ENCODE measurements at regions not wholly inside any gene's neighbourhood (a gene's known extent, or its start where the extent isn't known, plus 50 kb on each side); places are given as distances from the start of the nearest gene placed in this dataset.
A peak's percentile ranks its signal among the peaks of the same experiment; 100 is the strongest.

DNA sequence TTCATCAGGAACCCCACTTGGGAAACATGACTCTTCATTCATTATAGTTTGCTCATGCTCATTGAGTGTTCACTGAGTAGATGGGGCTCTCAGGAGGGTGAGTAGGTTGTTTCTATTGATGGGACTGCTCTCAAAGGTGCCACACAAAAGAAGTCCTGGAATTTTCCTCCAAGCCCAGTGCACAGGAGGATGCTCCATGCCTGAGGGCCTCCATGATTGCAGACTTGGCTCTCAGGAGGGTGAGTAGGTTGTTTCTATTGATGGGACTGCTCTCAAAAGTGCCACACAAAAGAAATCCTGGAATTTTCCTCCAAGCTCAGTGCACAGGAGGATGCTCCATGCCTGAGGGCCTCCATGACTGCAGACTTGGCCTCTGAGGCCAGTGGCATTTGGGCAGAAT, 108.5 kb downstream of the ZNF674 start:
- DNase-seq (ENCODE audit: low read depth in 1 of 2, low spot score in 1 of 2) = no peak
- TF ChIP-seq, protein P1, sequence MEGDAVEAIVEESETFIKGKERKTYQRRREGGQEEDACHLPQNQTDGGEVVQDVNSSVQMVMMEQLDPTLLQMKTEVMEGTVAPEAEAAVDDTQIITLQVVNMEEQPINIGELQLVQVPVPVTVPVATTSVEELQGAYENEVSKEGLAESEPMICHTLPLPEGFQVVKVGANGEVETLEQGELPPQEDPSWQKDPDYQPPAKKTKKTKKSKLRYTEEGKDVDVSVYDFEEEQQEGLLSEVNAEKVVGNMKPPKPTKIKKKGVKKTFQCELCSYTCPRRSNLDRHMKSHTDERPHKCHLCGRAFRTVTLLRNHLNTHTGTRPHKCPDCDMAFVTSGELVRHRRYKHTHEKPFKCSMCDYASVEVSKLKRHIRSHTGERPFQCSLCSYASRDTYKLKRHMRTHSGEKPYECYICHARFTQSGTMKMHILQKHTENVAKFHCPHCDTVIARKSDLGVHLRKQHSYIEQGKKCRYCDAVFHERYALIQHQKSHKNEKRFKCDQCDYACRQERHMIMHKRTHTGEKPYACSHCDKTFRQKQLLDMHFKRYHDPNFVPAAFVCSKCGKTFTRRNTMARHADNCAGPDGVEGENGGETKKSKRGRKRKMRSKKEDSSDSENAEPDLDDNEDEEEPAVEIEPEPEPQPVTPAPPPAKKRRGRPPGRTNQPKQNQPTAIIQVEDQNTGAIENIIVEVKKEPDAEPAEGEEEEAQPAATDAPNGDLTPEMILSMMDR (IDR thresholded peaks at IDR 0.05; ENCODE audit: insufficient read depth, low read length) = no peak
- TF ChIP-seq GABPA (IDR thresholded peaks at IDR 0.05; ENCODE audit: low read depth) (no peak), POLR2AphosphoS5 (IDR thresholded peaks at IDR 0.05; ENCODE audit: low read depth) (no peak), SPI1 (IDR thresholded peaks at IDR 0.05; ENCODE audit: borderline replicate concordance, low read depth) (no peak)
- TF ChIP-seq, protein P2, sequence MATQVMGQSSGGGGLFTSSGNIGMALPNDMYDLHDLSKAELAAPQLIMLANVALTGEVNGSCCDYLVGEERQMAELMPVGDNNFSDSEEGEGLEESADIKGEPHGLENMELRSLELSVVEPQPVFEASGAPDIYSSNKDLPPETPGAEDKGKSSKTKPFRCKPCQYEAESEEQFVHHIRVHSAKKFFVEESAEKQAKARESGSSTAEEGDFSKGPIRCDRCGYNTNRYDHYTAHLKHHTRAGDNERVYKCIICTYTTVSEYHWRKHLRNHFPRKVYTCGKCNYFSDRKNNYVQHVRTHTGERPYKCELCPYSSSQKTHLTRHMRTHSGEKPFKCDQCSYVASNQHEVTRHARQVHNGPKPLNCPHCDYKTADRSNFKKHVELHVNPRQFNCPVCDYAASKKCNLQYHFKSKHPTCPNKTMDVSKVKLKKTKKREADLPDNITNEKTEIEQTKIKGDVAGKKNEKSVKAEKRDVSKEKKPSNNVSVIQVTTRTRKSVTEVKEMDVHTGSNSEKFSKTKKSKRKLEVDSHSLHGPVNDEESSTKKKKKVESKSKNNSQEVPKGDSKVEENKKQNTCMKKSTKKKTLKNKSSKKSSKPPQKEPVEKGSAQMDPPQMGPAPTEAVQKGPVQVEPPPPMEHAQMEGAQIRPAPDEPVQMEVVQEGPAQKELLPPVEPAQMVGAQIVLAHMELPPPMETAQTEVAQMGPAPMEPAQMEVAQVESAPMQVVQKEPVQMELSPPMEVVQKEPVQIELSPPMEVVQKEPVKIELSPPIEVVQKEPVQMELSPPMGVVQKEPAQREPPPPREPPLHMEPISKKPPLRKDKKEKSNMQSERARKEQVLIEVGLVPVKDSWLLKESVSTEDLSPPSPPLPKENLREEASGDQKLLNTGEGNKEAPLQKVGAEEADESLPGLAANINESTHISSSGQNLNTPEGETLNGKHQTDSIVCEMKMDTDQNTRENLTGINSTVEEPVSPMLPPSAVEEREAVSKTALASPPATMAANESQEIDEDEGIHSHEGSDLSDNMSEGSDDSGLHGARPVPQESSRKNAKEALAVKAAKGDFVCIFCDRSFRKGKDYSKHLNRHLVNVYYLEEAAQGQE (IDR thresholded peaks at IDR 0.05; ENCODE audit: insufficient replicate concordance, low read depth) = no peak
- H3K4me3 ChIP-seq (replicated peaks; ENCODE audit: insufficient read depth, low read length) = no peak overlapping the region
- no peaks in the 10 kb centered on the region for H3K27me3 ChIP-seq (ENCODE audit: insufficient read depth, poor library complexity, severe bottlenecking)
- no peak overlapping the region for H3K27ac ChIP-seq (replicated peaks)

DNA sequence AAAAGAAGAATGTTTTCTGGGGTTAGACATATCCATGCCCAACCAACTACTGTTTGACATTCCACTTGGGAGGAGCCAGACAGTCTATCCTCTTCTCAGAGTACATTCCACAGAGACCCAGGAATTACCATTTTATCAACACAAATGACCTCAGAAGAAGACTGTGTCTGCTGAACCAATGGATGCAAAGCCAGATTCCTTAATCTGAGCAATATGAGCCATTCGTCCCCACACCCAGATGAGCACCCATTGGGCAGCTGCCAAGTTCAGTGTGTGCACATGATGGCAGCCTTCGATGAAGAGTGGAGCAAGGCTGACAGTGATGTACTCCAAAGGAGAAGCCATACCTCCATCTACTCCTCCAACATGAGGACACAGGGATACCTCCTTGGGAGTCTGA, 111.3 kb downstream of the ZNF674 start:
- no peak for DNase-seq (ENCODE audit: low read depth in 1 of 2, low spot score in 1 of 2)
- Histone ChIP-seq H3K27ac (replicated peaks) (no peak overlapping the region), H3K4me3 (replicated peaks; ENCODE audit: insufficient read depth, low read length) (no peak overlapping the region), H3K27me3 (ENCODE audit: insufficient read depth, poor library complexity, severe bottlenecking) (no peaks in the 10 kb centered on the region)
- TF ChIP-seq GABPA (IDR thresholded peaks at IDR 0.05; ENCODE audit: low read depth) = no peak
- TF ChIP-seq SPI1 (IDR thresholded peaks at IDR 0.05; ENCODE audit: borderline replicate concordance, low read depth) = no peak
- TF ChIP-seq, protein P1 (IDR thresholded peaks at IDR 0.05; ENCODE audit: insufficient read depth, low read length) = no peak
- TF ChIP-seq, protein P2 (IDR thresholded peaks at IDR 0.05; ENCODE audit: insufficient replicate concordance, low read depth) = no peak
- TF ChIP-seq POLR2AphosphoS5 (IDR thresholded peaks at IDR 0.05; ENCODE audit: low read depth) = no peak

DNA sequence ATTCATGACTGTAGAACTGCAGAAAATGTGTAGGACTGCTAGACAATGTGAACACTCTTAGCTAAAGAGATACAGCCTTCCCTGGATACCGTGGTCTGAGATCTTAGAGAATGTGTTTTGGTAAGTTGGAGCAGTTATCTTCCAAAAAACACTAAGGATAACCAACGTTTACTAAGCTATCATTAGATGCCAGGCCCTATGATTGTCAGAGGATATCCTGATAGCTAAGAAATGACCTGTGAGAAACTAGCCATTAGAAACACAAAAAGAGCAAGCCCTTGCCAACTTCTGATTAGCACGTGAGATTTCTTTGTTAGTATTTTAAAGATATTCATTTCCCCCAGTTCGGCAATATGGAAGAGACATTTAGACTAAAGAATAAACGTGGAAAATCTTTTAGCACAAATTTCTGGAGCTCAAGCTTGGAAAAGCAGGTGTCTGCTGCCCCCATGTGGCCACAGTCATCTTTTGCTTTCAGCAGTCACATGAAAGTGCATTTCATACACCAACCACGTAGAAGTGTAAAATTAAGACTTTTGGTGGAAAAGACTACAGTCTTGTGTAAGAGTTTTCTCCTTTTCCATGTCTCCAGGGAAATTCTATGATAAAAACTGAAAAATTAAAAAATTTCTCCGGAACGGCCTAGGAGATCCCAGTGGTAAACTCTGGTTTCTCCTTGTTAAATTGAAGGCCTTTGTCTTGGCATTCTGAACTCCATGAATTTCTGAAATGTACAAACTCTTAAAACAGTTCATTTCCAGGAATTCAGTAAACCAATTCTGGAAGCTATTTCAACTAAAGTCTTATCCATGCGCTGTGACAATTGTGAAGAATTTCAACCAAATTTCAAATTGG, 136.4 kb downstream of the ZNF674 start:
- DNase-seq (ENCODE audit: low read depth in 1 of 2, low spot score in 1 of 2) = peak; percentile 29 to 55
- Histone ChIP-seq H3K4me3 (replicated peaks; ENCODE audit: insufficient read depth, low read length) (no peak overlapping the region), H3K27me3 (ENCODE audit: insufficient read depth, poor library complexity, severe bottlenecking) (no peaks in the 10 kb centered on the region), H3K27ac (replicated peaks) (no peak overlapping the region)
- TF ChIP-seq, protein P1 (IDR thresholded peaks at IDR 0.05; ENCODE audit: insufficient read depth, low read length) = peak; percentile 44
- TF ChIP-seq SPI1 (IDR thresholded peaks at IDR 0.05; ENCODE audit: borderline replicate concordance, low read depth) = no peak
